ENCODE measurements at regions not wholly inside any gene's neighbourhood (a gene's known extent, or its start where the extent isn't known, plus 50 kb on each side); places are given as distances from the start of the nearest gene placed in this dataset.

DNA sequence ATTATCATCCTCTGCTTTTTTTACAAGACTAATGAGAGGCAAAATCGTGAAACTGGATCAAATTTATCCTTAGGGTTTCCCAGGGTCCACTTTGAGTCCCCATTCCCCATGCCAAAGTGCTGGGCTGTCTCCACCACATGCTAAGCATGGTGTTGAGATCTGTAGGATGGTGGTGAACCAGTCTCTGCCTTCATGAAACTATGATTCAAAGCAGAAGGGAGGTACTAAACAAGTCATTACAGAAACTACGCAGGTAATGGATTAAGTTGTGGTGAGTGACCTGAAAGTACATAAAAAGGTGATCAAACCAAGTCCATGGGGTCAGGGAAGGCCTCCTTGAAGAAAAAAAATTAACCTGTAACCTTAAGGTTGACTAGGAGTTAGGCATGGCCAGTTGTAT, 265.2 kb downstream of the ATG4C start:
- no peaks in the 10 kb centered on the region for H4K20me1 ChIP-seq (ENCODE audit: insufficient read depth, low read length, poor library complexity, severe bottlenecking)
- no peaks in the 10 kb centered on the region for H3K4me1 ChIP-seq (ENCODE audit: insufficient read depth, low read length, poor library complexity, severe bottlenecking)
- no peaks in the 10 kb centered on the region for H3K36me3 ChIP-seq (ENCODE audit: insufficient read depth, low read length)
- no peak overlapping the region for H3K4me2 ChIP-seq (ENCODE audit: low read depth, low read length, poor library complexity, severe bottlenecking)
- no peaks in the 10 kb centered on the region for H3K9me3 ChIP-seq (ENCODE audit: insufficient read depth, low read depth, low read length)
- H3F3A ChIP-seq (ENCODE audit: low read depth), result no peaks in the 10 kb centered on the region
- no peak overlapping the region for H3K9ac ChIP-seq (ENCODE audit: low read depth, low read length, poor library complexity, severe bottlenecking)
- TF ChIP-seq EZH2phosphoT487 (IDR thresholded peaks at IDR 0.05; ENCODE audit: borderline replicate concordance), result no peak
- TF ChIP-seq, protein P1, sequence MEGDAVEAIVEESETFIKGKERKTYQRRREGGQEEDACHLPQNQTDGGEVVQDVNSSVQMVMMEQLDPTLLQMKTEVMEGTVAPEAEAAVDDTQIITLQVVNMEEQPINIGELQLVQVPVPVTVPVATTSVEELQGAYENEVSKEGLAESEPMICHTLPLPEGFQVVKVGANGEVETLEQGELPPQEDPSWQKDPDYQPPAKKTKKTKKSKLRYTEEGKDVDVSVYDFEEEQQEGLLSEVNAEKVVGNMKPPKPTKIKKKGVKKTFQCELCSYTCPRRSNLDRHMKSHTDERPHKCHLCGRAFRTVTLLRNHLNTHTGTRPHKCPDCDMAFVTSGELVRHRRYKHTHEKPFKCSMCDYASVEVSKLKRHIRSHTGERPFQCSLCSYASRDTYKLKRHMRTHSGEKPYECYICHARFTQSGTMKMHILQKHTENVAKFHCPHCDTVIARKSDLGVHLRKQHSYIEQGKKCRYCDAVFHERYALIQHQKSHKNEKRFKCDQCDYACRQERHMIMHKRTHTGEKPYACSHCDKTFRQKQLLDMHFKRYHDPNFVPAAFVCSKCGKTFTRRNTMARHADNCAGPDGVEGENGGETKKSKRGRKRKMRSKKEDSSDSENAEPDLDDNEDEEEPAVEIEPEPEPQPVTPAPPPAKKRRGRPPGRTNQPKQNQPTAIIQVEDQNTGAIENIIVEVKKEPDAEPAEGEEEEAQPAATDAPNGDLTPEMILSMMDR (conservative IDR thresholded peaks at IDR 0.05; ENCODE audit: low read length), result no peak
- no peaks in the 10 kb centered on the region for H3K9me2 ChIP-seq (replicated peaks; ENCODE audit: low read depth, low read length)
- no peak overlapping the region for H2AFZ ChIP-seq (ENCODE audit: low read length)
- no peaks in the 10 kb centered on the region for H3K79me2 ChIP-seq (ENCODE audit: insufficient read depth, low read length)
- no peak overlapping the region for H3K4me3 ChIP-seq (ENCODE audit: low read length, poor library complexity, severe bottlenecking)
- H3K27me3 ChIP-seq (ENCODE audit: insufficient read depth, low read length, poor library complexity, severe bottlenecking), result no peaks in the 10 kb centered on the region

DNA sequence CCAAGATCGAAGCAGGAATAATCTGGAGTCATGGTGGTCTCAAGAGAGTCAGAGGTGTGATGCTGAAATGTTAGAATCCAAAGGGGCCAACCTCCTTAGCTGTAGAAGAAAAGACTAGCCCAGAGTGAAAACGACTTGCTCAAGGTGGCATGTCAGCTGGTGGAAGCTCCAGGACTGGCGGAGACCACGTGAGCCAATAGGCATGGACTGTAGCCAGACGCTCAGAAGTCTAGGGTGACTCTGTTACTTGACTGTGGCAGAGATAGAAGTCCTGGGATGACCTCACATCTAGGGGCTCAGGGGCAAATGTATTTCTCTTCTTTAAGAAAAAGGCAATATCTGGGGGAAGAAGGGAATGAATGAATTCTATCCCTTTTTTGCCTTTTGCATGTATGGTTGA, 267.4 kb downstream of the ATG4C start:
- TF ChIP-seq, protein P1 (conservative IDR thresholded peaks at IDR 0.05; ENCODE audit: low read length), result no peak
- TF ChIP-seq EZH2phosphoT487 (IDR thresholded peaks at IDR 0.05; ENCODE audit: borderline replicate concordance), result no peak
- Histone ChIP-seq H4K20me1 (ENCODE audit: insufficient read depth, low read length, poor library complexity, severe bottlenecking) (no peaks in the 10 kb centered on the region), H2AFZ (ENCODE audit: low read length) (no peak overlapping the region), H3K36me3 (ENCODE audit: insufficient read depth, low read length) (no peaks in the 10 kb centered on the region), H3K9me2 (replicated peaks; ENCODE audit: low read depth, low read length) (no peaks in the 10 kb centered on the region), H3K4me3 (ENCODE audit: low read length, poor library complexity, severe bottlenecking) (no peak overlapping the region), H3F3A (ENCODE audit: low read depth) (no peaks in the 10 kb centered on the region), H3K9me3 (ENCODE audit: insufficient read depth, low read depth, low read length) (no peaks in the 10 kb centered on the region), H3K79me2 (ENCODE audit: insufficient read depth, low read length) (no peaks in the 10 kb centered on the region), H3K4me1 (ENCODE audit: insufficient read depth, low read length, poor library complexity, severe bottlenecking) (no peaks in the 10 kb centered on the region), H3K27me3 (ENCODE audit: insufficient read depth, low read length, poor library complexity, severe bottlenecking) (no peaks in the 10 kb centered on the region), H3K9ac (ENCODE audit: low read depth, low read length, poor library complexity, severe bottlenecking) (no peak overlapping the region), H3K4me2 (ENCODE audit: low read depth, low read length, poor library complexity, severe bottlenecking) (no peak overlapping the region)

DNA sequence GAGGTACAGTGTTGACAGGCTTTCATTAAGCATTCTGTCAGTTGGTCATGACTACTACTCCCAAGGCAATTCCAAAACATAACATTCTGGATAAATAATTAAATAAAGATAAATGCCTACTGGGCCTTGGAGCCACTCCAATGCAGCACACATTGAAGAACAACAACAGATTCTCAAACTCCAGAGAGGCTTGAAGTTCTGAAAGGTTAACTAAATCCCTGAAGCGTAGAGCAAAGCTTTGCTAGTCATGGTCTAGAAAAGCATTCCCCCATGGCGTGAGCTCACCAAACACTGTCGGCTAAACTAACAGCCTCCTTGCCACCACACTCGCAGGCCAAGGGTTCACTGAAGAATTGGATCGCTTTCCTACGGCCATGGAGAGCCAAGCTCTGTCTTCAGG, 268.0 kb downstream of the ATG4C start:
- no peaks in the 10 kb centered on the region for H3K9me2 ChIP-seq (replicated peaks; ENCODE audit: low read depth, low read length)
- no peaks in the 10 kb centered on the region for H3K36me3 ChIP-seq (ENCODE audit: insufficient read depth, low read length)
- H3K4me2 ChIP-seq (ENCODE audit: low read depth, low read length, poor library complexity, severe bottlenecking), result no peak overlapping the region
- no peaks in the 10 kb centered on the region for H4K20me1 ChIP-seq (ENCODE audit: insufficient read depth, low read length, poor library complexity, severe bottlenecking)
- H2AFZ ChIP-seq (ENCODE audit: low read length), result no peak overlapping the region
- TF ChIP-seq, protein P1 (conservative IDR thresholded peaks at IDR 0.05; ENCODE audit: low read length), result no peak
- TF ChIP-seq EZH2phosphoT487 (IDR thresholded peaks at IDR 0.05; ENCODE audit: borderline replicate concordance), result no peak
- H3K9me3 ChIP-seq (ENCODE audit: insufficient read depth, low read depth, low read length), result no peaks in the 10 kb centered on the region
- no peak overlapping the region for H3K4me3 ChIP-seq (ENCODE audit: low read length, poor library complexity, severe bottlenecking)
- no peaks in the 10 kb centered on the region for H3K27me3 ChIP-seq (ENCODE audit: insufficient read depth, low read length, poor library complexity, severe bottlenecking)
- H3F3A ChIP-seq (ENCODE audit: low read depth), result no peaks in the 10 kb centered on the region
- H3K79me2 ChIP-seq (ENCODE audit: insufficient read depth, low read length), result no peaks in the 10 kb centered on the region
- H3K4me1 ChIP-seq (ENCODE audit: insufficient read depth, low read length, poor library complexity, severe bottlenecking), result no peaks in the 10 kb centered on the region
- no peak overlapping the region for H3K9ac ChIP-seq (ENCODE audit: low read depth, low read length, poor library complexity, severe bottlenecking)
